Muscle layer of colon (tissue), 2 donors: ENCODE measurements at regions not wholly inside any gene's neighbourhood (a gene's known extent, or its start where the extent isn't known, plus 50 kb on each side); places are given as distances from the start of the nearest gene placed in this dataset.

Source experiments
- H3K27ac ChIP-seq: one replicate; pipeline ENCODE4 v1.7.0; 2013; ENCODE audit warnings: low read depth, mild to moderate bottlenecking, low read length, moderate library complexity
- H3K27me3 ChIP-seq, 2 donors: one replicate each; pipeline ENCODE4 v1.7.0; 2013; ENCODE audit warnings: low read length in 2 of 2, mild to moderate bottlenecking in 2 of 2; ENCODE audit not compliant: insufficient read depth in 2 of 2, control insufficient read depth in 1 of 2
- H3K36me3 ChIP-seq: one replicate; pipeline ENCODE4 v1.7.0; 2013; ENCODE audit warnings: mild to moderate bottlenecking, low read length; ENCODE audit not compliant: insufficient read depth
- H3K4me1 ChIP-seq: one replicate; pipeline ENCODE4 v1.7.0; 2013; ENCODE audit warnings: mild to moderate bottlenecking, low read length; ENCODE audit not compliant: insufficient read depth
- H3K4me3 ChIP-seq, 2 donors: one replicate each; pipeline ENCODE4 v1.7.0; 2013; ENCODE audit warnings: low read length in 2 of 2, low read depth in 1 of 2, mild to moderate bottlenecking in 1 of 2, moderate library complexity in 1 of 2
- H3K9ac ChIP-seq: one replicate; pipeline ENCODE4 v1.7.0; 2013; ENCODE audit warnings: low read length
- H3K9me3 ChIP-seq: one replicate; pipeline ENCODE4 v1.7.0; 2013; ENCODE audit warnings: mild to moderate bottlenecking, low read length
- donor health status: abdominal sarcoma.
- donor health status: Adenocarcinoma of cecum.

DNA sequence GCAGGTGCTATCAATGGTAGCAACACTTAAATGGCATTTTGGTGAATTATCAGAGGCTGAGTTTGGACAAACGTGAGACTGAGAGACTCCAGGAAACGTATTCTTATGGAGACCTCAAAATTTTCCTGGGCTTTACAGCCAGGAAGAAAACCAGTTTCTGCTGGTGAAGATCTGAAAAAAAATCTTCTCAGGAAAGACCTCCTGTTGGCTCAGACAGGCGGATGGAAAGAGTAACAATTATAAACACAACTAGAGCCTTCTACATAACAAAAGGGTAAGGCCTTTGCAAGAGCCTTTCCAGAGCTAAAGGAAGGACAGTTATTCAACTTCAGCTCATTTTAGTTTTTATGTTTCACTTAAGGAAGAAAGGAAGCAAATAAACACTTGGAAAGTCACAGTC is 274.4 kb downstream of the THBS2 start:
- Histone ChIP-seq H3K36me3 (no peaks in the 10 kb centered on the region), H3K4me3 (no peak overlapping the region), H3K9me3 (no peaks in the 10 kb centered on the region), H3K27me3 (no peaks in the 10 kb centered on the region), H3K27ac (no peak overlapping the region), H3K4me1 (no peaks in the 10 kb centered on the region), H3K9ac (no peak overlapping the region)

DNA sequence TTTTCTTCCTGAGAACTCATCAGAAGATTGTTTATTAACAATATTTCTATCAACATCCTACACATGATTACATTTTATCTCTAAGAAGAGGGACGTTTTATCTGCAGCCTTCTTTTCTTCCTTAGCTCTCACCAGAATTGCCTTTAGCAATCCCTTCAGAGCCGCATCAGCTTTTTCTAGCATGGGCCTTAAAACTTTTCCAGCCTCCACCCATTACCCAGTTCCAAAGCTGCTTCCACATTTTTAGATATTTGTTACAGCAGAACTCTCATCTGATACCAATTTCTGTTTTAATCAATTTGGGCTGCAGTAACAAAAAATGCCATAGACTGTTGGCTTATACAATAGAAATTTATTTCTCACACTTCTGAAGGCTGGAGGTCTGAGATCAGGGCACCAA is 281.5 kb downstream of the THBS2 start:
- H3K27ac ChIP-seq, result no peak overlapping the region
- H3K9ac ChIP-seq, result no peak overlapping the region
- no peak overlapping the region for H3K4me3 ChIP-seq

DNA sequence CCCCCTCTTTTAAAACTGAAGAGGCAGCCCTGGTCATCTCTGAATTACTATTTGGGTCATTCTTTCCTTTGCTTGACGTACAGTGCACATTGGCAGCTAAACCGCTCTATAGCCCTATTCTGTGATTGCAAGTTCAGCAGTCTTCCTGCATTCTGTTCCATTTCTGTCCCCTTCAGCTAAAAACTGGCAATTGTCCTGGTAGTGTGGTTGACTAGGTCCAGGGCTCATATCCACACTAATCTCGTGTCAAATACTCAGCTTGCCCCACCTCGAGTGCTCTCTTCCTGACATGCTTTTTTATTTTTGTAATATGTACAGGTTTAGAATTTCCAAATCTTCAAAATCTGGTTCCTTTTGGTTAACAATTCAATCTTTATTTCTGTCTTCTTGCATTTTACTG is 282.1 kb downstream of the THBS2 start:
- no peaks in the 10 kb centered on the region for H3K27me3 ChIP-seq
- no peak overlapping the region for H3K4me3 ChIP-seq
- H3K9me3 ChIP-seq, result no peaks in the 10 kb centered on the region
- no peak overlapping the region for H3K27ac ChIP-seq
- peaks cover 5% of the 10 kb centered on the region for H3K4me1 ChIP-seq
- H3K9ac ChIP-seq, result no peak overlapping the region
- H3K36me3 ChIP-seq, result no peaks in the 10 kb centered on the region

More for the DNA sequence above, 281.5 kb downstream of the THBS2 start:
- Histone ChIP-seq H3K9me3 (no peaks in the 10 kb centered on the region), H3K36me3 (no peaks in the 10 kb centered on the region), H3K27me3 (no peaks in the 10 kb centered on the region), H3K4me1 (peaks cover 5% of the 10 kb centered on the region)

DNA sequence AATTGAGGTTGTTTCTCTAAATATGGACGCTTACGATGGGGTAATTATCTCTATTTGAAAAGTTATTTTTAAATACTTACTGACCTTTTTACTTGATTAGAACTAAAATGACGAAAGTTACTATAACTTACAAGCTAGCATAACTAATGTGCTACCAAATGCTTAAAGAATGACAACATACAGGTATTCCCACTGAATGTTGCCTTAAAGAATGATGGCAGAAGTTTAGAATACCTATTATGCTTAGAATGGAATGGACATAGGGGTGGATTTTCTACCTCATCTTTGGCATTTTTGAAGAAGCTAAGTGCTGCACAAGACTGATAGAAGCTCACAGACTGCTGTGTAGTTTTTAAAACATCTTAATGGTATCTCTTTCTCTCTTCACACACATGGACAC is 284.8 kb downstream of the THBS2 start:
- H3K9ac ChIP-seq, result no peak overlapping the region
- H3K4me1 ChIP-seq, result peaks cover 5% of the 10 kb centered on the region

DNA sequence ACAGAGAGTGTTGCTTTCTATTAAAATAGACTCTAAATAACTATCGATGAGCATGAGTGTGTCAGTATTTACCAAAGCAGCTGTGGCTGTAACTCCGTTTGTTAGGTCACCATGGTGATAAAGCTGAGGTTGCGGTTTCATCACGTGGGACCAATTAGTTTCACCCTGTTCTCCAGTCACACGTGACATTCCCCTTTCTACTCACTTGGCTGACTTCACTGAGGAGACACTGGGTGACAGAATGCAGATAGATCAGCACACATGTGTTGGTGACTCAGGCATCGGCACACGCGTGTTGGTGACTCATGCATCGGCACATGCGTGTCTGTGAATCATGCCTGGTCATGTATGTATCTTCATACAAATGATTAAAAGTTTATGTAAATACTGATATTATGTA is 285.4 kb downstream of the THBS2 start:
- Histone ChIP-seq H3K36me3 (no peaks in the 10 kb centered on the region), H3K4me3 (no peak overlapping the region), H3K27ac (no peak overlapping the region), H3K27me3 (no peaks in the 10 kb centered on the region), H3K9me3 (no peaks in the 10 kb centered on the region), H3K9ac (no peak overlapping the region), H3K4me1 (peaks cover 5% of the 10 kb centered on the region)

More for the DNA sequence above, 284.8 kb downstream of the THBS2 start:
- no peaks in the 10 kb centered on the region for H3K27me3 ChIP-seq
- no peak overlapping the region for H3K27ac ChIP-seq
- no peak overlapping the region for H3K4me3 ChIP-seq
- H3K36me3 ChIP-seq, result no peaks in the 10 kb centered on the region
- H3K9me3 ChIP-seq, result no peaks in the 10 kb centered on the region

DNA sequence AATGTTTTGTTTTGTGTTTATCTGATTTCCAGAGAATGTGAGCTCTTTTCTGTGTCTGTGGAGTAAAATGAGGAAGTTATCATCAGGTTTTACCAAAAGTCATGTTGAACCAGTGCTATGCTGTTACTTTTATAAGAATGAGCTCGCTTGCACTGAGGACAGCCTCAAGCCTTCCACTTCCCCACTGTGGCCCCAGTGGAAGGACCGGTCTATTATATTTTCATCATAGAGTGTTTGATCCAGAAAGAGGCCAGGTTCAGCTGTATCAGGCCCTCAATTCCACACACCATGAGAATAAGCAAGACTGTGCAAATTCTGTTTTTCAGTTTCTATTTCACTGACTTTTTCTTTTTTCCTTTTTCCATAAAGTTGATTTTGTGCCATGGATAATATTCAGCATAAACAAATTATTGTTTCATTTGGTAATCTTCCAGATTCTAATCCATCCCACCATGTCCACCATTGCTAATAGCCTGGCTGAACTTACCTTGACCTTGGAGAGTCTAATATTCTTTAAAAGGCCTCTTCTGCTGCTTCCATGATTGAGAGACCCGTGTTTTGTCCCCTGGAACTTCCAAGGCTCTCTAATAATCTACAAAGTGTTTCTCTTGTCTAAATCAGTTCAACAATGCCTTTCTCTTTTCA is 286.2 kb downstream of the THBS2 start:
- no peaks in the 10 kb centered on the region for H3K36me3 ChIP-seq
- H3K9ac ChIP-seq, result no peak overlapping the region
- H3K27me3 ChIP-seq, result no peaks in the 10 kb centered on the region
- H3K4me3 ChIP-seq, result no peak overlapping the region
- H3K27ac ChIP-seq, result no peak overlapping the region
- no peaks in the 10 kb centered on the region for H3K9me3 ChIP-seq
- peaks cover 5% of the 10 kb centered on the region for H3K4me1 ChIP-seq

DNA sequence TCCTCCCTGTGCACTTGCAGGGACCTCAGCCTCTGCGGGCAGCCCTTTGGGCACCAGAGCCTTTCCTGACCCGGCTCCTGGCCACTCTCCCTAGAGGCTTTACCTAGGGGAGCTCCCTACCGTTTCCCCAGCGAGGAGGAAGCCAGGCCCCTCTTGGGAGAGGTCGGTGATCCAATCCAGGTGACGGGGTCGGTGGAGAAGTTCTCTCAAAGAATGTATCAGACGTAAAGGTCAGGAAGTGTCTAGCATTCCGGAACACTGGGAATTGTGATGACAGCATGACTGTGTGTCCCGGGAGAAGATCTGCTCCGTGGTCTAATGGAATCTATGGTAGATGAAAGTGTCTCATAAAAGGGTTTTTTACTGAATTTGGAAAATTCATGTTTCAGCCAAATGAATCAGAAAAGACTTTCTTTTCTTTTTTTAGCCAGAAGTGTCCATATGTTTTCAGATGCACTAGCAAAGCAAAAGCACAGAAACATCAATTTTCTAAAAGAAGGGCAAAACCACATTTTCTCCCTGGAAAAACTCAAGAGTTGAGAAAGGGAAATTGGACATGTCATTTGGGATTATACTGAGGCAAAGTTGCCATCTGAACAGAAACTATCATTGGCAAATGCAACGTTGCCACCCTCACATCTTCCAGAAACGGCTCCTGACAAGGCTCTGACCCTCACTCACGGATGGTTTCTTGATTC is 289.4 kb downstream of the THBS2 start:
- Histone ChIP-seq H3K27ac (no peak overlapping the region), H3K4me1 (peaks cover 17% of the 10 kb centered on the region), H3K36me3 (no peaks in the 10 kb centered on the region), H3K4me3 (no peak overlapping the region), H3K9me3 (no peaks in the 10 kb centered on the region), H3K27me3 (no peaks in the 10 kb centered on the region), H3K9ac (no peak overlapping the region)

DNA sequence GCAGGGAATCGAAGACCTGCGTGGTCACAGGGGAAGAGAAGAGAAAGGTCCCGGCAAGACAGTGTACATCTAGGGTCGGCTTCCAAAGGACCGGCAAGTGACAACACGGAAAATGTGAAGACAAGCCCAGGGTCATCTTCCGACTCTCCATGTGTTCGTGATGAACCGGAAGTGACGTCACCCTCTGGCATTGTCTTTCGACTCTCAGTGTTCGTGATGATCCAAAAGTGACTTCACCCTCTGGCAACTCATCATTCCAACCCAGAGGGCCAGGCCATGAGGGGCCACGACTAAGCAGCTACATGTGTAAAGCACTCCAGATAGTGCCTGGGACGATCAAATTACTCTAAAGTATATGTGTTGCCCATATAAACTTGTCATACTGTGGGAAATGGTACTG is 290.8 kb downstream of the THBS2 start:
- H3K4me3 ChIP-seq, result no peak overlapping the region
- H3K4me1 ChIP-seq, result peaks cover 17% of the 10 kb centered on the region
- H3K27me3 ChIP-seq, result no peaks in the 10 kb centered on the region
- no peak overlapping the region for H3K27ac ChIP-seq
- H3K9me3 ChIP-seq, result no peaks in the 10 kb centered on the region
- no peak overlapping the region for H3K9ac ChIP-seq
- H3K36me3 ChIP-seq, result no peaks in the 10 kb centered on the region

DNA sequence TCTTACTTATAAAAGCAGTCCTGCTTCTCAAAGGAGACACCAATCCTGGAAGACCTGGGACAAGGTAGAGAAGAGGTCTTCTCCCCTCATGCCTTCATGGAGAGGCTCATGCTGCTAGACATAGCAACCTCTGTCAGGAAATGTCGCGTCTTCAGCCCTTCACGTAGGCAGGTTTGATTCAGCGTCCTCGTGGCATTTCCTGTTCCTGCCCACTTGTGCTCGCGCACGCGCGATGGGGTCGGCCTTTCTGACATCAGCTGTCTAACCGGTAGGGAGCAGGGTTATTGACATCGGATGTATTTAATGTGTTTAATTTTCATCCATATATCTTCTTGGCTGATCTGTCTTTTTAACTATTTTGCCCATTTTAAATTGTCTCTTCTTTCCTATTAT is 292.4 kb downstream of the THBS2 start:
- H3K4me3 ChIP-seq, result no peak overlapping the region
- H3K27me3 ChIP-seq, result no peaks in the 10 kb centered on the region
- H3K9me3 ChIP-seq, result no peaks in the 10 kb centered on the region
- peaks cover 21% of the 10 kb centered on the region for H3K4me1 ChIP-seq
- no peak overlapping the region for H3K27ac ChIP-seq
- no peaks in the 10 kb centered on the region for H3K36me3 ChIP-seq
- H3K9ac ChIP-seq, result no peak overlapping the region

DNA sequence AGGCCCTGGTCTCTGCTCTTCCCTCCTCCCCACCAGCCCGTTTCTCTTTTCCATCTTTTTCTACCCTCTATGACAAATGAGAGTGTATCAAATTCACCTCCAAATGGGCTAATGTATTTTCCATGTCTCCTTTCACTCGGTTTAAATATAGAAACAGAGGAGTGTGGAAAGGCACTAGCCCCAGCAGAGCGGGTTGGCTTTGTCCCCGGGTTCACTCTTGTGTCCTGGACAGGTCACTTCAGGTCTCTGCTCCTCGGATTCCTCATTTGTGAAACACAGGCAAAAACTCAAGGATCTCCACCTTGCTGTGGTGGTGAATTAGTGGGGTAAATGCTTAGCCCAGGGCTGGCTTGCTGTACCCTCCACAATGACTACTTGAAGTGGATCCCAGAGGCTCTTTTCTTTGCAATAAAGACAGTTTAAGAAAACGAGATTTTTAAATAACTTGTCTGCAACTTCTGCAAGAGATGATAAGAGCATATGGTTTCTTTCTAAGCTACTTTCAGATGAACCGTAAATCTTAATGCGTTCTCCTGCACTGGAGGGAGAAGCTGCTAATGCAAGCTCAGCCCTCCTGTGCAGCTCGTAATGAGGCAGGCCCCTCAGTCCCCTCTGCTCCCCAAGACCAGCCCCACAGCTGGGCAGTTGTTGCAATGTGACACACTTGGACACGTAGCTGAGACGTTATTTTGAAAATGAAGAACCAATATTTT is 292.9 kb downstream of the THBS2 start:
- Histone ChIP-seq H3K36me3 (no peaks in the 10 kb centered on the region), H3K27me3 (no peaks in the 10 kb centered on the region), H3K4me1 (peaks cover 24% of the 10 kb centered on the region), H3K4me3 (no peak overlapping the region), H3K9me3 (no peaks in the 10 kb centered on the region), H3K27ac (no peak overlapping the region), H3K9ac (no peak overlapping the region)

DNA sequence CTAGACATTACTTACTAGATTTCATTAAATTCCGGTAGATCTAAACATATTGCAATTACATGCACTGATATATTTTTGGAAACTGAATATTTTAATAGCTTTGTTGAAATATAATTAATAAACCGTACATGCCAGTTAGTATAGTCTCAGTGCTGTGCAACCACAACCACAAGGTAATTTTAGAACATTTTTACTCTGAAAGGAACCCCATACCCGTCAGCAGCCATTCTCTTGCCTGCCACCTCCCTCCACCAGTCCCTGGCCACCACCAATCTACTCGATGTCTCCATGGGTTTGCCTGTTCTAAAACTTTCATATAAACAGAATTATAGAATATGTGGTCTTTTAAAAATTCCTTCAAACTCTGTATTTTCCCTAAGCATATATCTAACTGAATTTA is 293.9 kb downstream of the THBS2 start:
- no peak overlapping the region for H3K4me3 ChIP-seq
- H3K9me3 ChIP-seq, result no peaks in the 10 kb centered on the region
- H3K27ac ChIP-seq, result no peak overlapping the region
- H3K4me1 ChIP-seq, result peaks cover 24% of the 10 kb centered on the region
- no peaks in the 10 kb centered on the region for H3K27me3 ChIP-seq
- H3K9ac ChIP-seq, result no peak overlapping the region
- H3K36me3 ChIP-seq, result no peaks in the 10 kb centered on the region
